ENCODE measurements at regions not wholly inside any gene's neighbourhood (a gene's known extent, or its start where the extent isn't known, plus 50 kb on each side); places are given as distances from the start of the nearest gene placed in this dataset.

DNA sequence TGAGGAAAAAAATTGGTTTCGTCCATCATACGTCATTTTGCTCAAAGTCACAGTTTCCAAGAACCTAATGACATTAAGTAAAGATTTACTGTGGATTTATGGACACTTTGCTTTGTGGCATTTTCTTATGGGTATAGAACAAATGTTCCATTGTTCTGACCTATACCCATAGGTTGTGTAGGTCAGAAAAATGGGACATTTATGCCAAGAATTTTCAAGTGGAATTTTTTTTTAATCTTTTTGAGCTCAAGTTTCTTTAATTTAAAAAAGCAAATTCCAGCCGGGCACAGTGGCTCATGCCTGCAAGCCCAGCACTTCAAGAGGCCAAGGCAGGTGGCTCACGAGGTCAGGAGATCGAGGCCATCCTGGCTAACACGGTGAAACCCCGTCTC, 187.5 kb upstream of the TPM1 start:
- WGBS, 4 donors = 87 to 96% (median 90%) methylated on average over 7 of the region's 7 CpGs
- intact Hi-C loops (cut with DNase I) = no loop called here
- Histone ChIP-seq H3K4me3 (no peak overlapping the region), H3K4me1 (peaks cover 0 to 6% (median 0%) of the 10 kb centered on the region in 12 donors), H3K27ac (no peak overlapping the region), H3K27me3 (no peaks in the 10 kb centered on the region), H3K9me3 (no peaks in the 10 kb centered on the region), H3K36me3 (no peaks in the 10 kb centered on the region)
- ATAC-seq (no peak), DNase-seq (no peak)
- no peak for TF ChIP-seq POLR2A (IDR thresholded peaks at IDR 0.05)
- TF ChIP-seq, protein P1, sequence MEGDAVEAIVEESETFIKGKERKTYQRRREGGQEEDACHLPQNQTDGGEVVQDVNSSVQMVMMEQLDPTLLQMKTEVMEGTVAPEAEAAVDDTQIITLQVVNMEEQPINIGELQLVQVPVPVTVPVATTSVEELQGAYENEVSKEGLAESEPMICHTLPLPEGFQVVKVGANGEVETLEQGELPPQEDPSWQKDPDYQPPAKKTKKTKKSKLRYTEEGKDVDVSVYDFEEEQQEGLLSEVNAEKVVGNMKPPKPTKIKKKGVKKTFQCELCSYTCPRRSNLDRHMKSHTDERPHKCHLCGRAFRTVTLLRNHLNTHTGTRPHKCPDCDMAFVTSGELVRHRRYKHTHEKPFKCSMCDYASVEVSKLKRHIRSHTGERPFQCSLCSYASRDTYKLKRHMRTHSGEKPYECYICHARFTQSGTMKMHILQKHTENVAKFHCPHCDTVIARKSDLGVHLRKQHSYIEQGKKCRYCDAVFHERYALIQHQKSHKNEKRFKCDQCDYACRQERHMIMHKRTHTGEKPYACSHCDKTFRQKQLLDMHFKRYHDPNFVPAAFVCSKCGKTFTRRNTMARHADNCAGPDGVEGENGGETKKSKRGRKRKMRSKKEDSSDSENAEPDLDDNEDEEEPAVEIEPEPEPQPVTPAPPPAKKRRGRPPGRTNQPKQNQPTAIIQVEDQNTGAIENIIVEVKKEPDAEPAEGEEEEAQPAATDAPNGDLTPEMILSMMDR (IDR thresholded peaks at IDR 0.05) = no peak

DNA sequence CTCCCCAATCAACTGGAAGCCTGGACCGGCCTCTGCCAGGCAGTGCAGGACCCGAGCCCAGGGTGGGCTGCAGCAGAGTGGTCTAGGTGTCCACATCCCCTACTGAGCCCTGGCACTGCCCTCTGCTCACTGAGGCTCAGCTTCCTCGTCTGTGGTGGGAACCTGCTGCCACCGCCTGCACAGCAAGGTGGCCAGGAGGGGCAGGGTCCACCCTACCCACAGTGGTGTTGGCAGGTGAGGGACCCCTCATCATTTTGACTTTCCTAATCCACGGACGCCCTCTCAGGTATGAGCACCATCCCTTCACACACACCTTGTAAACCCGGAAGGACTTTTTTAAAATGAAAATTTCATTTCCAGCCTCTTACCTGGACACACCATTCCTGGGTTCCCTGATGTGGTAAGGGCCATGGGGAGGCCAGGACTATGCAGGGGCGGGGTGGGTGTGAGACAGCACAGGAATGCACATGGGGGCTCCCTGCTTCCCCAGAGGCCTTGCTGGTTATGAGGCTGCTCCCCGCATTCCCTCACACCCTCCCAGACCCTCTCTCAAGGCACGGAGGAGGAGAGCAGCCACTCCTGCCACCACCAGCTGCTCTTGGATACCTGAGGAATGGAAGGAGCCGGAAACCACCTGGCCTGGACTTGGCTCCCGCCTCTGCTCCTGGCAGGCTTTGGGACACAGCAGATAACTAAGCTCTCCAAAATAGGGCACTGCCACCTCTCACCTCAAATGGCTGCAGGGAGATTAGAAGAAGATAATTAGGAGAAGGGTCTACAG, 185.9 kb upstream of the TPM1 start:
- intact Hi-C loops (cut with DNase I) = no loop called here
- WGBS, 4 donors = 87 to 91% (median 89%) methylated on average over 11 to 12 of the region's 12 CpGs

DNA sequence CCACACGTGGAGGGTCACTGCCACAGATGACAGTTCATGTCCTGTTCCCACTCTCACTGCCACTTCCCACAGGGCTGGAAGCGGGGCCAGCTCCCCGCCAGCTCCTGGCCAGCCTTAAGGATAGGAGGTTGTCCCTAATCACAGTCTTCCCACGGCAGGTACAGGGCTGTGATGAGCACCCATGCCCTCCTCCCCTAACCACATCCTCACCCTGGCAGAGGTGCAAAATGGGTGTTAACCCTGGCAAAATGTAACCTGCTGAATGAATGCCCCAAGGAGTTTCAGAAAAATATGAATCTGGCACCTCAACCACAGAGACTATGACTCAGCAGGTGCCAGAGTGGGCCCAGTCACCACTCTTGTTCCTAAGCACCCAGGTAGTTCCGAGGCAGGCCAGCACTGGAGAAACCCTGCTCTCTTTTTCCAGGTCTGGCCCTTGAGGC, 185.1 kb upstream of the TPM1 start:
- TF ChIP-seq, protein P1 (IDR thresholded peaks at IDR 0.05) = no peak
- no peak for TF ChIP-seq POLR2A (IDR thresholded peaks at IDR 0.05)
- 86 to 89% (median 87%) methylated on average over 5 of the region's 5 CpGs for WGBS, 4 donors
- H3K4me1 ChIP-seq = peaks cover 0 to 2% (median 0%) of the 10 kb centered on the region in 12 donors
- intact Hi-C loops (cut with DNase I) = no loop called here
- H3K27me3 ChIP-seq = no peaks in the 10 kb centered on the region
- ATAC-seq (peak in 1 of 4 donors; percentile 41), DNase-seq (no peak)
- H3K27ac ChIP-seq = no peak overlapping the region
- no peaks in the 10 kb centered on the region for H3K9me3 ChIP-seq
- no peaks in the 10 kb centered on the region for H3K36me3 ChIP-seq
- H3K4me3 ChIP-seq = no peak overlapping the region

More for the DNA sequence above, 185.9 kb upstream of the TPM1 start:
- DNase-seq (no peak), ATAC-seq (peak in 1 of 4 donors; percentile 39)
- Histone ChIP-seq H3K9me3 (no peaks in the 10 kb centered on the region), H3K27ac (no peak overlapping the region), H3K4me1 (peaks cover 0 to 2% (median 0%) of the 10 kb centered on the region in 12 donors), H3K36me3 (no peaks in the 10 kb centered on the region), H3K4me3 (no peak overlapping the region), H3K27me3 (no peaks in the 10 kb centered on the region)
- TF ChIP-seq, protein P1 (IDR thresholded peaks at IDR 0.05) = no peak
- TF ChIP-seq POLR2A (IDR thresholded peaks at IDR 0.05) = no peak

DNA sequence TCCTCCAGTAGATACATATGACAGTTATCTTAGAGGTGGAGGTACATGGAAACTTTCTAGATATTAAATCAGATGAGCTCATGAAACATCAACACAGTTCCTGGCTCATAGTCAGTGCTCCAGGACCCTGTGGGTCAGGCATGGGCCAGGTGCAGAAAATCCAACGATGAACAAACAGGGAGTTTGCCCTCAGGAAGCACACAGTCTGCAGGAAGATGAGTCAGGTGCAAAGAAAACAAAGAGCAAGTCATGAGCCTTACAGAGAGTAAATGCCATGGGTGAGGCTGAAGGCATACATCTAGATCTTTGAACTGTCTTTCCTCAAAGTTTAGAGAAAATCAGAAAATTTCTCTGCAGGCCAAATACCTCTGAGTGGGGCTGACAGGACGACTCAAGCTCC, 184.2 kb upstream of the TPM1 start:
- H3K4me1 ChIP-seq = no peaks in the 10 kb centered on the region
- DNase-seq (no peak), ATAC-seq (no peak)
- TF ChIP-seq POLR2A (IDR thresholded peaks at IDR 0.05) = no peak
- TF ChIP-seq, protein P1 (IDR thresholded peaks at IDR 0.05) = no peak
- H3K4me3 ChIP-seq = no peak overlapping the region
- intact Hi-C loops (cut with DNase I) = no loop called here
- H3K9me3 ChIP-seq = no peaks in the 10 kb centered on the region
- H3K36me3 ChIP-seq = no peaks in the 10 kb centered on the region
- H3K27ac ChIP-seq = no peak overlapping the region
- 63 to 72% (median 71%) methylated on average over 2 of the region's 2 CpGs for WGBS, 4 donors
- no peaks in the 10 kb centered on the region for H3K27me3 ChIP-seq

All from heart left ventricle (tissue), 16 donors.